Glutamatergic neuron (in vitro differentiated cells): ENCODE measurements at regions not wholly inside any gene's neighbourhood (a gene's known extent, or its start where the extent isn't known, plus 50 kb on each side); places are given as distances from the start of the nearest gene placed in this dataset.

Experiments
- DNase-seq: peaks from one replicate; pipeline ENCODE4 v3.0.0; 2022
- H3K27ac Mint-ChIP-seq: one replicate; pipeline ENCODE4 v1.8.0; 2020; ENCODE audit warnings: mild to moderate bottlenecking, mixed read lengths, inconsistent platforms; ENCODE audit not compliant: unreplicated experiment
- H3K27me3 Mint-ChIP-seq: one replicate; pipeline ENCODE4 v1.8.0; 2020; ENCODE audit warnings: mild to moderate bottlenecking, moderate library complexity, mixed read lengths, inconsistent platforms; ENCODE audit not compliant: unreplicated experiment
- H3K36me3 Mint-ChIP-seq: one replicate; pipeline ENCODE4 v1.8.0; 2020; ENCODE audit warnings: mild to moderate bottlenecking, mixed read lengths, inconsistent platforms; ENCODE audit not compliant: unreplicated experiment
- H3K4me1 Mint-ChIP-seq: one replicate; pipeline ENCODE4 v1.8.0; 2020; ENCODE audit warnings: mild to moderate bottlenecking, low read depth, mixed read lengths, inconsistent platforms; ENCODE audit not compliant: unreplicated experiment
- H3K4me3 Mint-ChIP-seq: one replicate; pipeline ENCODE4 v1.8.0; 2020; ENCODE audit warnings: mild to moderate bottlenecking, mixed read lengths, inconsistent platforms; ENCODE audit not compliant: unreplicated experiment
- H3K9me3 Mint-ChIP-seq: one replicate; pipeline ENCODE4 v1.8.0; 2020; ENCODE audit warnings: mild to moderate bottlenecking, moderate library complexity, mixed read lengths, inconsistent platforms; ENCODE audit not compliant: unreplicated experiment
- TF ChIP-seq, protein P1 (sequence below): fragments of 200-600 bp; sonication (generic); IDR thresholded peaks from one replicate; pipeline ENCODE4 v1.5.0; 2021; ENCODE audit not compliant: partially characterized antibody, unreplicated experiment

DNA sequence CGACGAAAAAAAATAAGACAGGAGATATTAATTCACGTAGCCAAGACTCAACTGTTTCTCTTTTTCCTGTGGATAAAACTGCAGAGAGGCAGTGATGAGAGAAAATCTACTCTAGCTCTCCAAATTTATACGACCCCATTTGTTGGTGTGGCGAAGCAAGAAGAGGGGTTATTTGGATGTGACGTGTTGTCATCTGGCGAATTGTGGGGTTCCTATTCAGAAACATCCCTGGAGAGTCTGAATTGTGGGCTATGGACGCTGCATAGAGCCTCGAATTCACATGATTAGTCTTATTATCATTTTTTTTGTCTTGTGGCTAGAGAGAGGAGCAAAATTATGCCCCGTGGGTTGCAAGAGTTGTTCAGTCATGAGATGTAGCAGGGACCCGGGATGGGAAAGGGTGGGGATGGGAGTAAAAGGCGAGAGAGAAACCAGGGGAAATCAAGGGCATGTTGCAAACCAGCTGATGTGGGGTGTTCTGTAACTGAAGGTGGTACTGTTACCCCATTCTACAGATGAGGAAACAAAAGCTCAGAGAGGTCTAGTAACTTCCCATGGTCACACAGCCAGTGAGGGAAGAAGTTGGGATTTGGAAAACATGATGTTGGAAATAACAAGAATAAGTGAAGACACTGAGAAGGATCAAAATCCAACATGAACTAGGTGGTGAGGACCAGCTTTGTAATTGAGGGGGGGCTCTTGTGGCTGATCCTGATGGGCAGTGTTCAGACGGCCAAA is 69.2 kb upstream of the SFMBT2 start:
- peaks cover 5% of the 10 kb centered on the region for H3K27me3 Mint-ChIP-seq
- no peak for DNase-seq
- no peak overlapping the region for H3K4me3 Mint-ChIP-seq
- H3K9me3 Mint-ChIP-seq = peaks cover 6% of the 10 kb centered on the region
- H3K27ac Mint-ChIP-seq = no peak overlapping the region
- H3K36me3 Mint-ChIP-seq = no peaks in the 10 kb centered on the region
- H3K4me1 Mint-ChIP-seq = peaks cover 31% of the 10 kb centered on the region
- TF ChIP-seq, protein P1, sequence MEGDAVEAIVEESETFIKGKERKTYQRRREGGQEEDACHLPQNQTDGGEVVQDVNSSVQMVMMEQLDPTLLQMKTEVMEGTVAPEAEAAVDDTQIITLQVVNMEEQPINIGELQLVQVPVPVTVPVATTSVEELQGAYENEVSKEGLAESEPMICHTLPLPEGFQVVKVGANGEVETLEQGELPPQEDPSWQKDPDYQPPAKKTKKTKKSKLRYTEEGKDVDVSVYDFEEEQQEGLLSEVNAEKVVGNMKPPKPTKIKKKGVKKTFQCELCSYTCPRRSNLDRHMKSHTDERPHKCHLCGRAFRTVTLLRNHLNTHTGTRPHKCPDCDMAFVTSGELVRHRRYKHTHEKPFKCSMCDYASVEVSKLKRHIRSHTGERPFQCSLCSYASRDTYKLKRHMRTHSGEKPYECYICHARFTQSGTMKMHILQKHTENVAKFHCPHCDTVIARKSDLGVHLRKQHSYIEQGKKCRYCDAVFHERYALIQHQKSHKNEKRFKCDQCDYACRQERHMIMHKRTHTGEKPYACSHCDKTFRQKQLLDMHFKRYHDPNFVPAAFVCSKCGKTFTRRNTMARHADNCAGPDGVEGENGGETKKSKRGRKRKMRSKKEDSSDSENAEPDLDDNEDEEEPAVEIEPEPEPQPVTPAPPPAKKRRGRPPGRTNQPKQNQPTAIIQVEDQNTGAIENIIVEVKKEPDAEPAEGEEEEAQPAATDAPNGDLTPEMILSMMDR = no peak

GRCh38 chr10:7478727-7479457 is 68.1 kb upstream of the SFMBT2 start:
- peaks cover 5% of the 10 kb centered on the region for H3K27me3 Mint-ChIP-seq
- no peak for DNase-seq
- TF ChIP-seq, protein P1 = no peak
- no peaks in the 10 kb centered on the region for H3K36me3 Mint-ChIP-seq
- H3K9me3 Mint-ChIP-seq = peaks cover 6% of the 10 kb centered on the region
- H3K4me3 Mint-ChIP-seq = no peak overlapping the region
- peaks cover 22% of the 10 kb centered on the region for H3K4me1 Mint-ChIP-seq
- H3K27ac Mint-ChIP-seq = no peak overlapping the region

DNA sequence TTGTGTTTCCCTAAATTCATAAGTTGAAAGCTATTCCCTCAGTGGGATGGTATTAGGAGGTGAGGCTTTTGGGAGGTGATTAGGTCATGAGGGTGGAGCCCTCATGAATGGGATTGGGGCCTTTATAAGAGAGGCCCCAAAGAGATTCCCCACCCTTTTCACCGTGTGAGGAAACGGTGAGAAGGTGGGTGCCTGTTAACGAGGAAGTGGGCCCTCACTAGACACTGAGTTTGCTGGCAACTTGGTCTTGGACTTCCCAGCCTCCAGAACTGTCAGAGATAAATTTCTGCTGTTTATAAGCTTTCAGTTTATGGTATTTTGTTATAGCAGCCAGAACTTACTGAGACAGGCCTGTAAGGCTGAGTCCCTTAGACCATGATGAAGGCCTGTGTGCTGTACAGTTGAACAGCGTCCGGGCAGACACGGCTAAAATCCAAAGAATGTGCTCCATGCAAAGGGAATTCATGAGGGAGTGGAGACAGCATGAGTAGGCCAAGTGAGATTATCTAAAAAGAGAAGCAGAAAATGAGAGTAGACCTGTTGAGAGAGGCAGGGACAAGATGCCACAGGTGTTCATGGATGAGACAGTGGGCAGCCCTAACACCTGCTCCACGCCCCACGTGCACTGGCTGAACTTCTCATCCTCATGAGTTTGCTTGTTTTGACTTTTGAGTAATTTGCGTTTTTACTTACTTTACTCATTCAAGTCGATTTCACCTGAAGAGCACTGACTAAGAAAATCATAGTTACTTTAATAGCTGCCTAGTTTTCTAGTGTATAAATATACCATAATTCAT is 66.9 kb upstream of the SFMBT2 start:
- peaks cover 5% of the 10 kb centered on the region for H3K27me3 Mint-ChIP-seq
- no peak overlapping the region for H3K4me3 Mint-ChIP-seq
- H3K27ac Mint-ChIP-seq = no peak overlapping the region
- H3K36me3 Mint-ChIP-seq = no peaks in the 10 kb centered on the region
- peaks cover 18% of the 10 kb centered on the region for H3K4me1 Mint-ChIP-seq
- DNase-seq = no peak
- TF ChIP-seq, protein P1 = no peak
- peaks cover 6% of the 10 kb centered on the region for H3K9me3 Mint-ChIP-seq

GRCh38 chr10:7475939-7476338 is 65.1 kb upstream of the SFMBT2 start:
- peaks cover 5% of the 10 kb centered on the region for H3K27me3 Mint-ChIP-seq
- H3K4me1 Mint-ChIP-seq = peaks cover 22% of the 10 kb centered on the region
- TF ChIP-seq, protein P1 = no peak
- no peaks in the 10 kb centered on the region for H3K36me3 Mint-ChIP-seq
- no peak for DNase-seq
- peak overlapping the region; percentile 82 for H3K27ac Mint-ChIP-seq
- peaks cover 5% of the 10 kb centered on the region for H3K9me3 Mint-ChIP-seq
- H3K4me3 Mint-ChIP-seq = peak overlapping the region; percentile 67
